Left ventricle myocardium inferior (tissue), 1 donor: ENCODE measurements at regions not wholly inside any gene's neighbourhood (a gene's known extent, or its start where the extent isn't known, plus 50 kb on each side); places are given as distances from the start of the nearest gene placed in this dataset.
"Not testable (repeated sequence)": the region's sequence is repeated elsewhere in the genome, so short reads cannot be mapped to it uniquely, and the experiment has no call there.

Experiments
- DNase-seq: peaks from one replicate; pipeline ENCODE4 v3.0.0-alpha.2; 2020
- H3K27ac ChIP-seq: fragments of 200-600 bp; replicated peaks from 2 replicates; pipeline ENCODE4 v1.8.0; 2021
- H3K27me3 ChIP-seq: fragments of 200-600 bp; 2 replicates; pipeline ENCODE4 v1.8.0; 2021; ENCODE audit warnings: low read depth
- H3K36me3 ChIP-seq: fragments of 200-600 bp; 2 replicates; pipeline ENCODE4 v1.8.0; 2021
- H3K4me1 ChIP-seq: fragments of 200-600 bp; 2 replicates; pipeline ENCODE4 v1.8.0; 2021
- H3K4me3 ChIP-seq: fragments of 200-600 bp; 2 replicates; pipeline ENCODE4 v1.8.0; 2021; ENCODE audit warnings: mild to moderate bottlenecking, moderate library complexity
- H3K9me3 ChIP-seq: fragments of 200-600 bp; replicated peaks from 2 replicates; pipeline ENCODE4 v1.8.0; 2021
- intact Hi-C: fragments of 100-400 bp; cut with micrococcal nuclease; formaldehyde crosslinking; loops from one replicate; pipeline ENCODE4 v1.11.0; 2022
- TF ChIP-seq, protein P1 (sequence below): fragments of 200-600 bp; IDR thresholded peaks from 2 replicates; pipeline ENCODE4 v1.8.0; 2021; ENCODE audit warnings: antibody characterized with exemption, mild to moderate bottlenecking, borderline replicate concordance
- donor health status: DM: no; HTN: yes; CAD: no; lungs with severe emphysema.

DNA sequence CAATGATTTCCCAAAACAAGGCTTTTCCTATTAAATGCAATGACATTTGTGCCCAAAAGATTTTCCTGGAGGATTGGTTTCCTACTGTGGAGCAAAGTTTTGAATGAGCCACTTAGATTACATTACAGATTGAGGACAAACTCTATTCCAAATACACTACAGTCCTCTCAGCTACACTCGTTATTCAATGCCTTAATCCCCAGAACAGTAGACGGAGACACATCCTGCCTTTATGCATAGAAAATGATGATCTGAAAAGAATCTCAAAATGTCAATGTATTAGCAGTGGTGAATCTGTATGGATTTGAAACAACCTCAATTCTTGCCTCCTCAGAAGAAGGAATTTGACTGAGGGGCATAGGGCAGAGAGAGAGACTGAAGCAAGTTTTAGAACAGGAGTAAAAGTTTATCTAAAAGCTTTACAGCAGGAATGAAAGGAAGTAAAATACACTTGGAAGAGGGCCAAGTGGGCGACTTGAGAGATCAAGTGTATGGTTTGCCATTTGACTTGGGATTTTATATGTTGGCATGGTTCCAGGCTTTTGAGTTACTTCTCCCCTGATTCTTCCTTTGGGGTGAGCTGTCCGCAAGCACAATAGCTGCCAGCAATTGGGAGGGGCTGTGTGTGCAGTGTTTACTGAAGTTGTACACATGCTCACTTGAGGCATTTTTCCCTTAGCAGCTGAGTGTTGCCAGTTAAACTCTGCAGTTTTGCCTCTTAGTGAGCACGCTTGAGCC lies 891.9 kb upstream of the MBL2 start:
- Histone ChIP-seq H3K9me3 (peaks cover 22% of the 10 kb centered on the region), H3K27me3 (no peaks in the 10 kb centered on the region), H3K27ac (no peak overlapping the region), H3K4me3 (no peak overlapping the region), H3K4me1 (peaks cover 7% of the 10 kb centered on the region), H3K36me3 (no peaks in the 10 kb centered on the region)
- no peak for DNase-seq
- TF ChIP-seq, protein P1, sequence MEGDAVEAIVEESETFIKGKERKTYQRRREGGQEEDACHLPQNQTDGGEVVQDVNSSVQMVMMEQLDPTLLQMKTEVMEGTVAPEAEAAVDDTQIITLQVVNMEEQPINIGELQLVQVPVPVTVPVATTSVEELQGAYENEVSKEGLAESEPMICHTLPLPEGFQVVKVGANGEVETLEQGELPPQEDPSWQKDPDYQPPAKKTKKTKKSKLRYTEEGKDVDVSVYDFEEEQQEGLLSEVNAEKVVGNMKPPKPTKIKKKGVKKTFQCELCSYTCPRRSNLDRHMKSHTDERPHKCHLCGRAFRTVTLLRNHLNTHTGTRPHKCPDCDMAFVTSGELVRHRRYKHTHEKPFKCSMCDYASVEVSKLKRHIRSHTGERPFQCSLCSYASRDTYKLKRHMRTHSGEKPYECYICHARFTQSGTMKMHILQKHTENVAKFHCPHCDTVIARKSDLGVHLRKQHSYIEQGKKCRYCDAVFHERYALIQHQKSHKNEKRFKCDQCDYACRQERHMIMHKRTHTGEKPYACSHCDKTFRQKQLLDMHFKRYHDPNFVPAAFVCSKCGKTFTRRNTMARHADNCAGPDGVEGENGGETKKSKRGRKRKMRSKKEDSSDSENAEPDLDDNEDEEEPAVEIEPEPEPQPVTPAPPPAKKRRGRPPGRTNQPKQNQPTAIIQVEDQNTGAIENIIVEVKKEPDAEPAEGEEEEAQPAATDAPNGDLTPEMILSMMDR = no peak
- intact Hi-C loops = no loop called here

DNA sequence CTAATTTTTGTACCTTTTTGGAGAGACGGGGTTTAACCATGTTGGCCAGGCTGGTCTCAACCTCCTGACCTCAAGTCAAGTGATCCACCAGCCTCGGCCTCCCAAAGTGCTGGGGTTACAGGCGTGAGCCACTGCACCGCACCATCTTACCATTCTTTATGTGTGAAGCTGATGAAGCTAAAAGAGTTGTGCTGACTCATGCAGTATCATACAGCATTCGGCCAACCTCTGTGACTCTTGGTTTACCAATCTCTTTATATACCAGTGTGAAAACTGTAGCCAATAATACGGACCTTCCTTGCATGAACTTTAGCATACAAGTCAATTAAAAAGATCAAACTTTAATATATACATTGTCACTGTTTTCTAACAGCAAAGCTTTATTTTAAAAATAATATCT lies 878.2 kb upstream of the MBL2 start:
- H3K4me3 ChIP-seq = no peak overlapping the region
- intact Hi-C loops = no loop called here
- no peaks in the 10 kb centered on the region for H3K27me3 ChIP-seq
- H3K4me1 ChIP-seq = no peaks in the 10 kb centered on the region
- no peaks in the 10 kb centered on the region for H3K36me3 ChIP-seq
- no peak for DNase-seq
- no peak overlapping the region for H3K27ac ChIP-seq
- TF ChIP-seq, protein P1 = no peak
- no peaks in the 10 kb centered on the region for H3K9me3 ChIP-seq

DNA sequence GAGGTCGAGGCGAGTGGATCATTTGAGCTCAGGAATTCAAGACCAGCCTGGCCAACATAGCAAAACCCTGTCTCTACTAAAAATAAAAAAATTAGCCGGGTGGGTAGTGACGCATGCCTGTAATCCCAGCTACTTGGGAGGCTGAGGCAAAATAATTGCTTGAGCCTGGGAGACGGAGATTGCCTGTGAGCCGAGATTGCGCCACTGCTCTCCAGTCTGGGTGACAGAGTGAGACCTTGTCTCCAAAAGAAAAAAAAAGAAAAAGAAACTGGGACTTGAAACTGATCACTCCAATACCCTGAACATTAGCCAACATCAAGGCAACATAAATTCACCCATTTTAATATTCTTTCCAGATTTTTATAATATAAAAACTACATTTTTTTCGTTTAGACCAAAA lies 874.6 kb upstream of the MBL2 start:
- H3K27ac ChIP-seq, H3K27me3 ChIP-seq, DNase-seq, H3K9me3 ChIP-seq, H3K4me3 ChIP-seq, H3K4me1 ChIP-seq, intact Hi-C loops, H3K36me3 ChIP-seq: not testable (repeated sequence)

DNA sequence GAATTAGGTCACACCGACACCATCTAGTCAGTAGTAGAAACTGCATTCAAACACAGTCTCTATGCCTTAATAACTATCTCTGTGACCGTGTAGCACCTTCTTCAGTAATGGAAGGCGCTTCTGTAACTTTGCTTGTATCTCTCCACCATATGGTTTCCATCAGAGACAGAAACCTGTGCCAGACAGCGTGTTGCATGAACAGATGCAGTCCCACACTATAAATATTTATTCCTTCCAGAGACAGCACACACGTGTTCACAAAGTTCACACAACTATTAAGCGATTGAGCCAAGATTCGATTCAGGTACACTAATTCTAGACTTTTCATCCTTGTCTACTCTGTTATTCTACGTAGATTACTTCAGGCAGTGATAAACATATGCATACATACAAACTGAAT lies 873.9 kb upstream of the MBL2 start:
- H3K9me3 ChIP-seq = peaks cover 2% of the 10 kb centered on the region
- no peaks in the 10 kb centered on the region for H3K27me3 ChIP-seq
- intact Hi-C loops = no loop called here
- TF ChIP-seq, protein P1 = no peak
- H3K4me3 ChIP-seq = no peak overlapping the region
- no peaks in the 10 kb centered on the region for H3K36me3 ChIP-seq
- H3K4me1 ChIP-seq = no peaks in the 10 kb centered on the region
- no peak overlapping the region for H3K27ac ChIP-seq
- no peak for DNase-seq

DNA sequence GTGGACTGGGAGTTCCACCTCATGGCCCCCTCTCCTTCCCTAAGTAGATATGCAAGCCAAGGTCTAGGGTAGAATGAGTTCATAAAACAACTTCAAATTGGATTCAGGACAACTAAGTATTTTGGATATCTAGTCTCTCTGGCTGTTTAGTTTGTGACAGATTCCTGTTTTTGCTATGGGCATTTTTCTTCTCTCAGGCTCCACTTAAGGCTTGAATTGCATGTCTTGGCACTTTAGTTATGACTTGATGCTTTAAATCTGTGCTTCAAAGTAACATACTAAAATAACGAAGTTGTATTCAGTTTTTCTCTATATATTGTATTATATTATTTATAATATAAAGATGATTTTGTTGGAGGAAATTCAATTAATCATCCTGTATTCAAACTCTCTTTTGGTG lies 873.4 kb upstream of the MBL2 start:
- intact Hi-C loops = no loop called here
- H3K27me3 ChIP-seq = no peaks in the 10 kb centered on the region

DNA sequence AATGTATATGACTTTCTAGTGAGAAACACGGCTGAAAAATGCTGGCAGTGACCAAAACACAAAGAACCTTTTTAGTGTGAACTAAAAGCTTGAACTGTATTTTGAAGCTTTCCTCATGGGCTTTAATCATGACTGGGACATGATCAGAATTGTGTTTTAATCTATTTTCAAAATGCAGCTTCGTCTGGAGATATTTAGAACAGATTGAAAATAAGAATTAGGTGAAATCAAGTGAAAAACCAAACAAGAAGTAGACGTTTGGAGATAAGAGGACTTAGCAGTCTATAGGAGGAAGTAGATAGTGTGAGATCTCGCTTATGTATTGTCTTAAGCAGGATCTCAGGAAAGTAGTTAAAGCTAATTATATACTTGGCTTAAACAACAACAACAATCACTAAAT lies 865.4 kb upstream of the MBL2 start:
- Histone ChIP-seq H3K4me3 (no peak overlapping the region), H3K27ac (no peak overlapping the region), H3K27me3 (no peaks in the 10 kb centered on the region), H3K36me3 (no peaks in the 10 kb centered on the region), H3K9me3 (no peaks in the 10 kb centered on the region), H3K4me1 (no peaks in the 10 kb centered on the region)
- TF ChIP-seq, protein P1 = no peak
- intact Hi-C loops = no loop called here
- no peak for DNase-seq

More for the DNA sequence above, 873.4 kb upstream of the MBL2 start:
- no peaks in the 10 kb centered on the region for H3K36me3 ChIP-seq
- TF ChIP-seq, protein P1 = no peak
- no peaks in the 10 kb centered on the region for H3K4me1 ChIP-seq
- DNase-seq = no peak
- H3K9me3 ChIP-seq = peaks cover 2% of the 10 kb centered on the region
- H3K4me3 ChIP-seq = no peak overlapping the region
- H3K27ac ChIP-seq = no peak overlapping the region
